Neuronal stem cell (in vitro differentiated cells): ENCODE measurements at regions not wholly inside any gene's neighbourhood (a gene's known extent, or its start where the extent isn't known, plus 50 kb on each side); places are given as distances from the start of the nearest gene placed in this dataset.

Source experiments
- DNase-seq: peaks from one replicate; pipeline ENCODE4 v3.0.0-alpha.2; 2013; ENCODE audit warnings: low spot score
- H2AFZ ChIP-seq: one replicate; pipeline ENCODE4 v1.6.1; 2013; ENCODE audit warnings: mild to moderate bottlenecking, low read length, inconsistent platforms
- H2AK5ac ChIP-seq: 2 replicates; pipeline ENCODE4 v1.6.1; 2013; ENCODE audit warnings: low read depth, mild to moderate bottlenecking, inconsistent platforms, low read length, moderate library complexity, mixed read lengths
- H2BK120ac ChIP-seq: 2 replicates; pipeline ENCODE4 v1.6.1; 2013; ENCODE audit warnings: low read depth, mild to moderate bottlenecking, inconsistent platforms, low read length, moderate library complexity, mixed read lengths
- H2BK12ac ChIP-seq: one replicate; pipeline ENCODE4 v1.6.1; 2013; ENCODE audit warnings: low read length, inconsistent platforms
- H2BK15ac ChIP-seq: 2 replicates; pipeline ENCODE4 v1.6.1; 2013; ENCODE audit warnings: mild to moderate bottlenecking, low read length, inconsistent platforms, mixed read lengths
- H2BK5ac ChIP-seq: one replicate; pipeline ENCODE4 v1.6.1; 2013; ENCODE audit warnings: inconsistent platforms, mild to moderate bottlenecking, low read length, moderate library complexity
- H3K14ac ChIP-seq: one replicate; pipeline ENCODE4 v1.6.1; 2013; ENCODE audit warnings: low read length, inconsistent platforms
- H3K18ac ChIP-seq: 2 replicates; pipeline ENCODE4 v1.6.1; 2013; ENCODE audit warnings: low read length, inconsistent platforms
- H3K23ac ChIP-seq: 2 replicates; pipeline ENCODE4 v1.6.1; 2013; ENCODE audit warnings: low read depth, mild to moderate bottlenecking, mixed read lengths, low read length, inconsistent platforms; ENCODE audit not compliant: poor library complexity
- H3K27ac ChIP-seq: replicated peaks from 3 replicates; pipeline ENCODE4 v1.5.1; 2013; ENCODE audit warnings: low read length, inconsistent platforms
- H3K27me3 ChIP-seq, 3 experiments: 2 replicates each; pipeline ENCODE4 v1.6.1; 2013; ENCODE audit warnings: low read length in 3 of 3, mild to moderate bottlenecking in 2 of 3, inconsistent platforms in 1 of 3, low read depth in 1 of 3, mixed read lengths in 1 of 3, moderate library complexity in 1 of 3; ENCODE audit not compliant: control insufficient read depth in 3 of 3, insufficient read depth in 3 of 3
- H3K36me3 ChIP-seq, 2 donors: replicated peaks in 1 of 2; 2 replicates each; pipeline ENCODE4 v1.6.1; 2013; ENCODE audit warnings: low read length in 2 of 2; ENCODE audit not compliant: control insufficient read depth in 2 of 2, insufficient read depth in 2 of 2
- H3K4ac ChIP-seq: 2 replicates; pipeline ENCODE4 v1.6.1; 2013; ENCODE audit warnings: inconsistent platforms, mild to moderate bottlenecking, low read length, moderate library complexity
- H3K4me1 ChIP-seq, 2 donors: 1 replicate in 1 of 2; 2 replicates in 1 of 2; pipeline ENCODE4 v1.6.1; 2013; ENCODE audit warnings: low read length in 2 of 2, low read depth in 1 of 2; ENCODE audit not compliant: control insufficient read depth in 2 of 2, insufficient read depth in 1 of 2
- H3K4me2 ChIP-seq: one replicate; pipeline ENCODE4 v1.6.1; 2013; ENCODE audit warnings: mild to moderate bottlenecking, low read length, inconsistent platforms; ENCODE audit not compliant: insufficient read depth, poor library complexity, severe bottlenecking
- H3K4me3 ChIP-seq, 2 donors: 2 replicates each; pipeline ENCODE4 v1.5.1; 2013; ENCODE audit warnings: low read length in 2 of 2, mild to moderate bottlenecking in 2 of 2, inconsistent platforms in 1 of 2, moderate library complexity in 1 of 2
- H3K79me1 ChIP-seq: one replicate; pipeline ENCODE4 v1.6.1; 2013; ENCODE audit warnings: low read depth, mild to moderate bottlenecking, inconsistent platforms, low read length, moderate library complexity
- H3K9ac ChIP-seq: one replicate; pipeline ENCODE4 v1.6.1; 2013; ENCODE audit warnings: mild to moderate bottlenecking, low read depth, low read length, inconsistent platforms; ENCODE audit not compliant: poor library complexity
- H3K9me3 ChIP-seq, 2 donors: replicated peaks in 1 of 2; 2 replicates each; pipeline versions ENCODE3 to v1.6.1; 2013; ENCODE audit warnings: low read length in 2 of 2, mild to moderate bottlenecking in 2 of 2, inconsistent platforms in 1 of 2, low read depth in 1 of 2, mixed read lengths in 1 of 2, moderate library complexity in 1 of 2; ENCODE audit not compliant: control insufficient read depth in 2 of 2, insufficient read depth in 1 of 2
- H4K8ac ChIP-seq: one replicate; pipeline ENCODE4 v1.6.1; 2013; ENCODE audit warnings: low read depth, mild to moderate bottlenecking, inconsistent platforms, low read length, moderate library complexity
- H4K91ac ChIP-seq: one replicate; pipeline ENCODE4 v1.6.1; 2013; ENCODE audit warnings: low read length, low read depth, mild to moderate bottlenecking, inconsistent platforms; ENCODE audit not compliant: poor library complexity
- WGBS, 2 donors: extraction: QIAGEN DNeasy Blood & Tissue Kit; methylation state at CpG; one replicate each; pipeline ENCODE4 v1.1.7; 2013; ENCODE audit warnings: missing lambda C conversion rate in 2 of 2, mixed read lengths in 1 of 2; ENCODE audit not compliant: insufficient read length in 2 of 2, insufficient replicate concordance in 1 of 2; ENCODE audit errors: extremely low coverage in 2 of 2; 5-methylcytosine and 5-hydroxymethylcytosine counted together

DNA sequence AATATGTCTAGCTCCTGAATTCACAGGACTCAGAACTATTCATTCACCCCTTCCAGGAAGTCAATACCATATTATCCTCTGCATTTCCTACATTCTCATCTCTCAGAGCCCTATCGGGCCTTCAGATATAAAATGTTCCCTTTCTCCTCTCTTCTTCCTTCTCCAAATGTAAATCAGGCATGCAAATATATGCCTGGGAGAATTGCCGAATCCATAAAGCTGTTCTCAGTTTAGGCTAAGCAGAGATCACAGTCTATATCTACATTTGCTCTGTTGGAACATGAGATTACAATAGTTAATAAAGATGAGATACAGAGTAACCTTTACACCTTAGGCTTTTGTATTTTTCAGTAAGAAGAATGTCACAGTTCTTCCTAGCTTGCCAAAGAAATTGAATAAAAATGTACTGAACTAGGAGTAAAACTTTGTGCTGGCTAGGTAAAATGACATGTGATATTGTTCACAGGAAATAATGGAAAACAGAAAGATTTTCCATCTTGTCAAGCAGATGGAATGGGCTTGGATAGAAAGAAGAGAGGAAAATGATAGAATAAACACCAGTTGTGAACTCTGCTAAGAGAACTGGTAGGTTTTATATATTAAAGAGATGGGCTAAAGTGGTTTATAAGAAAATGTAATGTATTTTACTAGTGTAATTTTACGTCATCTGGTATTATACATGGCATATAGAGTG, 161.5 kb downstream of the NRIP1 start:
- H3K27me3 ChIP-seq, result no peaks in the 10 kb centered on the region

DNA sequence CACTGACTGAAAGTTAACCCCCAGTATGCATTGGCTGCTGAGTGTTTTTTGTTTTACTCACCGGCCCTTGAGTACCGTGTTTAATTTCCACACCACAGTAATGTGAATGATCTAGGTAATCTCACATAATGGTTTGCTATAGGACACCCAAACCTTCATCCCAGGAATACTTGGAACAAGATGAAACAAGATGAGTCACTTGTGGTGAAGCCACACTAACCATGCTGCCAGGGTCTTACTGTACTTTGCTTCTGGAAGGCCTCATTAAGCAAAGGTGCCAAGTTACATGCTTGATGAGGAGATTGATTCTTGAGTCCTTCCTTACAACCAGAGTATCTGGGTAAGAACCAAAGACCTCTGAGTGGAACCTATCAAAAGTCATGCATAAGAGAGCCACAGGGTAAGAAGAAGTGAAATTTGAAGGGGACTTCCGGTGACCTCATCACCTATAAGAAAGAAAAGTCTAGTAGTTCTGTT, 163.3 kb downstream of the NRIP1 start:
- Histone ChIP-seq H3K18ac (no peak overlapping the region), H3K36me3 (no peaks in the 10 kb centered on the region), H3K23ac (no peak overlapping the region), H3K4me3 (no peak overlapping the region), H3K9me3 (no peaks in the 10 kb centered on the region), H4K91ac (no peak overlapping the region), H3K27ac (no peak overlapping the region), H2AK5ac (no peak overlapping the region), H3K4ac (no peak overlapping the region), H2BK15ac (no peak overlapping the region), H3K27me3 (no peaks in the 10 kb centered on the region), H3K4me2 (no peak overlapping the region), H2AFZ (no peak overlapping the region), H2BK5ac (no peak overlapping the region), H4K8ac (no peak overlapping the region), H2BK120ac (no peak overlapping the region), H2BK12ac (no peak overlapping the region), H3K79me1 (no peaks in the 10 kb centered on the region), H3K14ac (no peak overlapping the region), H3K4me1 (peaks cover 0 to 3% of the 10 kb centered on the region in 2 donors), H3K9ac (no peak overlapping the region)
- no peak for DNase-seq
- WGBS, 2 donors, result no CpG with 5 or more reads among the region's 3 CpGs

More for the DNA sequence above, 161.5 kb downstream of the NRIP1 start:
- Histone ChIP-seq H3K14ac (no peak overlapping the region), H2AFZ (no peak overlapping the region), H3K18ac (no peak overlapping the region), H3K79me1 (no peaks in the 10 kb centered on the region), H3K4ac (no peak overlapping the region), H3K4me2 (no peak overlapping the region), H3K4me3 (no peak overlapping the region), H4K91ac (no peak overlapping the region), H2AK5ac (no peak overlapping the region), H3K27ac (no peak overlapping the region), H2BK5ac (no peak overlapping the region), H3K9me3 (no peaks in the 10 kb centered on the region), H2BK12ac (no peak overlapping the region), H2BK15ac (no peak overlapping the region), H3K23ac (no peak overlapping the region), H3K9ac (no peak overlapping the region), H2BK120ac (no peak overlapping the region), H3K4me1 (peaks cover 0 to 3% of the 10 kb centered on the region in 2 donors), H4K8ac (no peak overlapping the region), H3K36me3 (no peaks in the 10 kb centered on the region)
- DNase-seq, result no peak
- no CpG with 5 or more reads among the region's 3 CpGs for WGBS, 2 donors

DNA sequence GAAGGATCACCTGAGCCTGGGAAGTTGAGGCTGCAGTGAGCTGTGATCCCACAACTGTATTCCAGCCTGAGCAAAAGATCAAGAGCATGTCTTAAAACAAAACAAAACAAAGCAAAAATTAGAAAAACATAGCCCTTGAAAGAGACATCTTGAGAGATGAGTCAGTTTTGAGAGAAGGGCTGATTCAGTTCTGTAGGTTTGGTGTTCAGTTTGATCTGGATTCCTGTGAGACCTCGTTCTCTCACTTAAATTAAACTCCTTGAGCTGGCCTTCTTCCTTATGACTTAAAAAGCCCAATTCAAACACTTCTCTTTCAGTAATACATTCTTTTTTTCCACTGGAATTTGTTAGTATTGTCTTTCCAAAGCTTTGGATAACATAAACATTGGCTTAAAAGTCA, 164.2 kb downstream of the NRIP1 start:
- no peaks in the 10 kb centered on the region for H3K36me3 ChIP-seq
- no peak overlapping the region for H2BK15ac ChIP-seq
- no peaks in the 10 kb centered on the region for H3K27me3 ChIP-seq
- no peak overlapping the region for H3K4me3 ChIP-seq
- no peaks in the 10 kb centered on the region for H3K79me1 ChIP-seq
- H3K27ac ChIP-seq, result no peak overlapping the region
- H2BK5ac ChIP-seq, result no peak overlapping the region
- H3K4ac ChIP-seq, result no peak overlapping the region
- WGBS, 2 donors, result no CpG with 5 or more reads among the region's 1 CpG
- H4K8ac ChIP-seq, result no peak overlapping the region
- H3K14ac ChIP-seq, result no peak overlapping the region
- H3K9ac ChIP-seq, result no peak overlapping the region
- no peak overlapping the region for H2AK5ac ChIP-seq
- DNase-seq, result no peak
- H3K4me1 ChIP-seq, result peaks cover 0 to 3% of the 10 kb centered on the region in 2 donors
- H2BK12ac ChIP-seq, result no peak overlapping the region
- H3K23ac ChIP-seq, result no peak overlapping the region
- no peak overlapping the region for H2AFZ ChIP-seq
- no peak overlapping the region for H3K18ac ChIP-seq
- no peak overlapping the region for H2BK120ac ChIP-seq
- no peak overlapping the region for H4K91ac ChIP-seq
- no peaks in the 10 kb centered on the region for H3K9me3 ChIP-seq
- no peak overlapping the region for H3K4me2 ChIP-seq

DNA sequence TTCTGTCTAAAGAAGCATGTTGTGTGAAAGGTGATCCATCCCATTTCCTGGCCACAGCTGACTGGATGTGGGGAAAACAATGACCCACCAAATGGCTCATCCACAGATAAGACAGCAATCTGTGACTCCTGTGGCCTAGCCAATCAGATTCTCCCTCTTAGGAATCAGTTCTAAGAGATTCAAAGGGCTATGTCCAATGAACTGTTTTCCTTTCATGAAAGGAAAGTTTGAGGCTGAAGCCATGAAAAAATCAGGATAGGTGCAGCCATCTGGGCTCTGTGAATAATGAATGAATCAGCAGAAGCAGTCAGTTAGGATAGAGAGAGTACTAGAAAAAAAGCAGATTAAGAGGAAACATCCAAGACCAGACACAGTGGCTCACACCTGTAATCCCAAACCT, 164.7 kb downstream of the NRIP1 start:
- DNase-seq, result no peak
- Histone ChIP-seq H3K14ac (no peak overlapping the region), H3K79me1 (no peaks in the 10 kb centered on the region), H3K27me3 (no peaks in the 10 kb centered on the region), H2BK15ac (no peak overlapping the region), H3K4me3 (no peak overlapping the region), H3K9me3 (no peaks in the 10 kb centered on the region), H2BK5ac (no peak overlapping the region), H2AK5ac (no peak overlapping the region), H3K23ac (no peak overlapping the region), H3K27ac (no peak overlapping the region), H3K18ac (no peak overlapping the region), H3K36me3 (no peaks in the 10 kb centered on the region), H3K4me2 (no peak overlapping the region), H2AFZ (no peak overlapping the region), H2BK12ac (no peak overlapping the region), H2BK120ac (no peak overlapping the region), H4K91ac (no peak overlapping the region), H4K8ac (no peak overlapping the region), H3K4ac (no peak overlapping the region), H3K4me1 (peaks cover 0 to 3% of the 10 kb centered on the region in 2 donors), H3K9ac (no peak overlapping the region)
